DMS53 (cell line): ENCODE measurements at regions not wholly inside any gene's neighbourhood (a gene's known extent, or its start where the extent isn't known, plus 50 kb on each side); places are given as distances from the start of the nearest gene placed in this dataset.
"Not testable (repeated sequence)": the region's sequence is repeated elsewhere in the genome, so short reads cannot be mapped to it uniquely, and the experiment has no call there.

Source experiments
- DNase-seq: peaks from one replicate; lab custom pipeline; 2025; lab: John Stamatoyannopoulos, UW

DNA sequence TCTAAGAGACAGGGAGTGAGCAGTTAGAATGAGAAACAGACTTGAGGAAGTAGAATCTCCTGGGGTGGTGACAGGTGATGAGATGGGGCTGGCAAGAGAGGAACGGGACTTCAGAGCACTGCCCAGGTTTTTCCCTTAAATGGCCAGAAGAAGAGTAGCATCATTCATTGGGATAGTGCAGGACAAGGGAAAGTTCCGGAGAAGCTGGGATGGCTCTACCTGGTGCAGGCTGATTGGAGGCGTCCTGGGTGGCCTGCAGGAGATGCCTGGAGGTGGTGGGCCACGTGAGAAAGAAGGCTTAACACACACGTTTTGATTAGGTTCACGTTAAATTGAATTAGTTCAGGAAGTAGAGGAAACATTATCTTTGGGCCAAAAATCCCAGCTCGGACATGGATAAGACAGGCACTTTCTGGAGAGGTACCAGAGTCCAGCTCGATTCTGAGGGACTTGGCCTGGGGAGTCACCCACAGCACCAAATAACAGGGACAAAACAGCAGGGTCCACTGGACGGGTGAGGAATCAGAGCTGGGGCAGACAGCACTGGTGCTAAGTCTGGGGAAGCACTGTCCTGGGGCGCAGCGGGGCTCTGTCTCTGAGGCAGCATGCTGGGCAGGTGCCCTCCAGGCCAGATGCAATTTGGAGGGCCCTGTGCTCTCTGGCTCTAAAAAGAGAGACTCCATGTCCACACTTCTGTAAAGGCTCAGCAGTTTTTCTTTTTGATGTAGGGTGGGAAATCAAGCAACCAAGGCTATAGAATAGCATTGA is 512.3 kb upstream of the RAB6C start:
- no peak for DNase-seq

DNA sequence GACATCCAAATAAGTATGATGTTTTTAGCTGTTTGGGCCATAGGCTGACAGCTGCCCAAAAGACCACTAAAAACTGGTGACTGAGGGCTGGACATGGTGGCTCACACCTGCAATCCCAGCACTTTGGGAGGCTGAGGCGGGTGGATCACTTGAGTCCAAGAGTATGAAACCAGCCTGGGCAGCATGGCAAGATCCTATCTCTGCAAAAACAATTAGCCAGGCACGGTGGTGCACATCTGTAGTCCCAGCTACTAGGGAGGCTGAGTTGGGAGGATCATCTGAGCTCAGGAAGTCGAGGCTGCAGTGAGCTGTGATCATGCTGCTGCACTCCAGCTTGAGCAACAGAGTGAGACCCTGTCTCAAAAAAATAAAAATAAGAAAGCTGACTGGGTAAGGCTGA is 511.5 kb upstream of the RAB6C start:
- DNase-seq = no peak

GRCh38 chr2:129468879-129469278 is 510.6 kb upstream of the RAB6C start:
- no peak for DNase-seq

DNA sequence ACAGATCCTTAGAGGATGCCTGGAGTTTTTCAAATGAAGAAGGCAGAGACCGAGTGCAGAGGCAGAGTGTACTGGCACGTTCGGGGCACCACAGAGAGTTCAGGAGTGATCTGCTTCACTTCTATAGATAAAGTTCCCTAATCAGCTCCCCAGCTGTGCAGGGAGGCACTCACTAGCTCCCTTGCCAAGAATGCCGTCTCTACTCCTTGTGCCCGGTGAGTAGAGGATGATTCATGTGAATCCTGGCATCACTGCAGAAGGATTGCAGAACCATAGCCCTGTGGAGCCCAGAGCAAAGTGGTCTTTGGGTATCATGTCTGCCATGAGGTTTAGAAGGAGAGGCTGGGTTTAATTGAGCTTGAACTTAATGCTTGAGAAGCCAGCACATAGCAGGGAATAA is 510.1 kb upstream of the RAB6C start:
- DNase-seq = no peak

DNA sequence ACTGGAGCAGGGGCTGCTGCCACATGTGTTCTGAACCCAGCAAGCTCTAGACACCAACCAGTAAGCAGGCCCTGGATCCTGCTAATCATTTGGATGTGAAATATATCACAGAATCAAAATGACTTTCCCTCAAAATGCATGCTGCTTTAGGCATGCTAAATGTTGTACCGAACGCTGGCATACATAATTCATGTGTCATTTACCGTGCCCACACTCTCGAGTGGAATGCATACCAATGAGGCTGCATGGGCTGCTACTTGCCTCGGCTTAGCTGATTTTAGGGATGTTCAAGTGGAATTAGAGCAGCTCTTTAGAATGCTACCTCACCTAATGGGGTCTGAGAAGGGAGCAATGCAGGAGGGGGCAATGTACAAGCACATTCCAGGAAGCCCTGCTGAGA is 509.6 kb upstream of the RAB6C start:
- no peak for DNase-seq

GRCh38 chr2:129478902-129479517 is 500.5 kb upstream of the RAB6C start:
- DNase-seq = no peak

GRCh38 chr2:129479892-129480291 is 499.6 kb upstream of the RAB6C start:
- no peak for DNase-seq

DNA sequence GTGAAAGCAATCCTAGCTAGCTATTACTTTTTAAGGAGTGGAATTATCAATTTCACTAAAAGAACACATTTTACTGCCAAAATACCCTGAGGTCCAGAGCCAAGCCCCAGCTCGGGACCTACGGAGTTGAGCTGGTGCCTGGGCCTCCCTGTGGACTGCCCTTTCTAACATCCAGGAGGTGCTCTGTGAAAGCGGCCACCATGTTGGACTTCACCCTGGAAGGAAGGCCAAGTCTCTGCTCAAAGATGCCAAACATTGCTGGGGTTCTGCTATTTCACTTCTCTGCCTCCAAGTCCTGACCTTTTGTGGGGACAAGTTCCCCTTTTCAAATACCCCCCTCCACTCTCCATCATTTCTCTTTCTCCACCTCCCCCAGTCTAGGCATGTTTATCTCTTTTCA is 498.7 kb upstream of the RAB6C start:
- DNase-seq = no peak

GRCh38 chr2:129481306-129482219 is 497.9 kb upstream of the RAB6C start:
- no peak for DNase-seq

DNA sequence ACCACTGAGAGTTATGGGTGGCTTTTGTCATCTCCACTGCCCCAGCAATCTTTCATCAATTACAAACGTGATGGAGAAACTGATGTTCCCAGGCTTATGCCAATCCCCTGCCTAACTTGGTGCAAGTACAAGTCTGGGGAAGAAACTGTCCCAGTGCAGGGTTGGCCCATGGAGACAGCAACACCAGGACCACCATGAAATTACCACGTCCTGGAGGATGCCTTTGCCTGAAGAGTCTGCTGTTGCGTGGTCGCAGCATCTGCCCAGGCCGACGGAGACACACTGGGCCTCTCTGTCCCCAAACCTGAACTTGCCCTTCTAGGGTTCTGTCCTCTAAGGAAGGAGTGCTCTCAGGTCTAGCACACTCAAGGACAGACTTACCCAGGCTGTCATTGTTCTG is 496.8 kb upstream of the RAB6C start:
- DNase-seq = no peak

DNA sequence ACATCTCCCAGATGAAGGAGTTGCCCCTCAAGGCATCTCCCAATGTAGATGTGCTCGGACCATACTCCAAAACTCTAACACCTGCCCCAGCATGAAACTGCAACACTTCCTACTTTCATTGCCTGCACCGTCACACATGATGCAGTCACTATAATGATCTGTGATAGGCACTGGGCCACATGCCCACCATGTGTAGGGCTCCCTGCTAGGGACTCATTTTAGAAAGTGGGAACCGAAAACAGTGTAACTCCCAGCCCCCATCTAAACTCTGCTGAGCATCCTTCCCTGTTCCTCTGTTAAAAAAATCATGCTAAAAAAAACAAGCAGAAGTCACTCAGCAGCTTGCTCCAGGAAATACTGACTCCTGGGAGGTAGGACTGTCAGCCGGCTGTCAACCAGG is 496.1 kb upstream of the RAB6C start:
- DNase-seq = no peak

DNA sequence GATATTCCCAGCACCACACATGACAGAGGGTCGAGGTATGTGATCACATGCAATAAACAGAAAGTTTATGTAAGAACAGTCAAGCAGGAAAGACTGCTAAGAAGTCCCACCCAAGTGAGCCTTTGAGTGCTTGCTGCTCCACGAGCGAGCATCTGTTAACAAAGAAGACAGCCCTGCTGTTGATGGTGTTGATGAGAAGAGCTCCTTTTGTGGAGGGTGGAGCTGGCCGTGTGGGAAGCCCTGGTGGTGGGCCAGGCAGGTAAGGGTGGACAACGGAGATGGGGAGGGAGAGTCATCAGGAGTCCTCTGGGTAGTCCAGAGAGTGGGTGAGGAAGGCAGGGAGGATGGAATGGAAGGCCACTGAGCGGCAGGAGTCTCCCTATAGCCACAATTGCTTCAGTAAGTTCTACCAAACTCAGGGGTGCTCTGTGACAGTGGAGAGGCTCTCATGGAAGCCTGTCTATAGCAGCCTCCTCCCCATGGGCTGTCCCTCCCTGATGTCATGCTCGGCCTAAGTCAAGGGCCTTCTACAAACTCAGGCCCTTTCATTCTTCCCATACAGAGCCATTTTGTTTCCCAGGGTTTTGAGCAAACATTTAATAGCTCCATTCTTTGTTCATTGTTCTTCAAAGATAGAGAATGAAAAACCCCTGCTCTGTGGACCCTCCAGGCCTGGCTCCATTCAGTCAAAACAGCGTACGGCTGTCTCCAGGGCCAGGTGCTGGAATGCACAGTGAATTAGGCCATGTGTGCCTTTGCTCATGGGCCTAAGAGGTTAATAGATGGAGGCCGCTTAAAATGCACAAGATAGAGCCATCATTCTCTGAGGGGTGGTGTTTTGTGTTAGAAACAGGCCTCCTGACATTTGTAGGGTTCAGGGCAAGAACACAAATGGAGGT is 494.2 kb upstream of the RAB6C start:
- no peak for DNase-seq

- DNase-seq = no peak
Measured at GRCh38 chr2:129488376-129488775, 491.1 kb upstream of the RAB6C start.

GRCh38 chr2:129490641-129491040 is 488.8 kb upstream of the RAB6C start:
- no peak for DNase-seq

DNA sequence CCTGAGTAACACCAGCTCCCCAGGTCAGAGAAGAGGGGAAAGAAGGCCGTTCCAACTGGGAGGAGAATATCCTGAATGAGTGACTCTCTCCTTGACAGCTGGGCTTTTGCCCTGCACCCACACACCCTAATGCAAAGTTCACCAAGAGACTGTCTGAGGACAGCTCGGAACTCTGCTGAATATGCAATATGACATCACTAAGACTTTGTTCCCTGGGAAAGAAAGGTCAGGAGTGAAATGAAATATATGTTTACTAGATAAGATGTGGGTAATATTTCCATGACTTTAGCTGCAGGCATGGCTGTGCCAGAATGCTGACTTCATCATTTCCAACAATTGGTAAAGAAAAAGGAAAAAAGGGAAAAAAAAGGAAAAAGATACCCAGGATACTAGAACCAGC is 488.2 kb upstream of the RAB6C start:
- DNase-seq = no peak

GRCh38 chr2:129492548-129492947 is 486.9 kb upstream of the RAB6C start:
- DNase-seq = no peak

- no peak for DNase-seq
Measured at GRCh38 chr2:129499747-129500146, 479.7 kb upstream of the RAB6C start.

DNA sequence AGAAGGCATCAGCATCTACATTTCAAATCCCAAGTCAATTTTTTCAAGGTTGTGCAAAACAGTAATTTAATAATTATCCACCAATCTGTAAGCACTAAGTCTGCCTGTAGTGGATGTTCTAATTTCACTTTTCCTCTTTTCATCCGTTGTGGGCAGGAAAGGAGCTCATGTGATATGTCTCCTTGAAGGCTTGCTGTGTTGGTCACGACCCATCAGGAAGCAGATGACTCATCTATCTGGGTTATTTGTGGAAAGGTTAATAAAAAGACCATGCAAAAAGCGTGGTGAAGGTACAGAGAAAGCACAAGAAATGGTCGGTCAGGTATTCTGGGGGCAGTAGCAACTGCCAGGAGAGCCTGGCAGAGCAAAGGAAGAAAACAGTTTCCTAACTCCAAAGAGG is 476.7 kb upstream of the RAB6C start:
- DNase-seq = peak; percentile 16

DNA sequence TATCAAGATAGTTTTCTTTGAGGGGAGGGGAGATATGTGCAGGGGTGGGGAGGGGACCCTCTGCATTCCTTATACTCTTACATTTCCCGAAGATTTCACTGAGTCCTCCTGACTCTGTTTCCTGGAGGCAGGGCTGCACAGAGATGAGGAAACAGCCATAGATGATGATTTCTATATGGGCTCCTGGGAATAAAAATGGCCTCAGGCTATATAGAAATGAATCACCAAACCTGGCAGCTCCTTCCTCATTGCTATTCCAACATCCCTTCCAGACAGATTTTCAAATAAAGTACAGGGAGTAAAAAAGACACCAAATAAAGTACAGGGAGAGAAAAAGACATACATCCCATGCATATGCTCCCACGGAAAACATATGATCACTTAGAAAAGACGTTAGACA is 474.8 kb upstream of the RAB6C start:
- DNase-seq = no peak

GRCh38 chr2:129518937-129519336 is 460.5 kb upstream of the RAB6C start:
- no peak for DNase-seq

- not testable (repeated sequence) for DNase-seq
Measured at GRCh38 chr2:129532158-129532557, 447.3 kb upstream of the RAB6C start.

GRCh38 chr2:129548880-129549279 is 430.6 kb upstream of the RAB6C start:
- no peak for DNase-seq
